IMR-90 (cell line): ENCODE measurements at regions not wholly inside any gene's neighbourhood (a gene's known extent, or its start where the extent isn't known, plus 50 kb on each side); places are given as distances from the start of the nearest gene placed in this dataset.
A peak's percentile ranks its signal among the peaks of the same experiment; 100 is the strongest.

Experiments
- ATAC-seq: fragments of 200-7000 bp; cut with Tn5 transposase; 2 replicates; pipeline ENCODE4 v1.9.1; 2020; ENCODE audit warnings: low read depth, mild to moderate bottlenecking, moderate library complexity
- BruUV-seq: library from RNA; stranded (reverse); fragments of 400-500 nt; replicated peaks from 2 replicates; lab custom pipeline; 2021; lab: Mats Ljungman, UMichigan
- CTCF ChIA-PET: fragments of 300-600 bp; formaldehyde crosslinking; extraction: SDS; loops from one replicate; lab custom pipeline; 2021; ENCODE audit warnings: antibody characterized with exemption; lab: Yijun Ruan, JAX
- POLR2A ChIA-PET: fragments of 300-600 bp; sonication (Branson Sonifier 250); formaldehyde crosslinking; loops from one replicate; lab custom pipeline; 2022; ENCODE audit warnings: antibody characterized with exemption; ENCODE audit not compliant: unreplicated experiment; lab: Charles Lee
- DNase-seq: peaks from one replicate; pipeline ENCODE4 v3.0.0; 2013
- H2AFZ ChIP-seq: replicated peaks from 2 replicates; pipeline ENCODE3; 2013; ENCODE audit warnings: low read length, mild to moderate bottlenecking; ENCODE audit not compliant: poor library complexity
- H2AK5ac ChIP-seq: 2 replicates; pipeline ENCODE4 v1.6.1; 2013; ENCODE audit warnings: low read depth, low read length, inconsistent platforms
- H2AK9ac ChIP-seq: replicated peaks from 2 replicates; pipeline ENCODE3; 2013; ENCODE audit warnings: mild to moderate bottlenecking, low read depth, low read length, moderate library complexity; ENCODE audit not compliant: poor library complexity
- H2BK120ac ChIP-seq: 2 replicates; pipeline ENCODE4 v1.6.1; 2013; ENCODE audit warnings: low read depth, low read length, inconsistent platforms
- H2BK15ac ChIP-seq: 3 replicates; pipeline ENCODE4 v1.6.1; 2013; ENCODE audit warnings: low read depth, low read length, inconsistent platforms
- H2BK20ac ChIP-seq: 2 replicates; pipeline ENCODE4 v1.6.1; 2013; ENCODE audit warnings: low read depth, mild to moderate bottlenecking, inconsistent platforms, low read length, moderate library complexity
- H2BK5ac ChIP-seq: 2 replicates; pipeline ENCODE4 v1.6.1; 2013; ENCODE audit warnings: mild to moderate bottlenecking, low read depth, low read length, inconsistent platforms; ENCODE audit not compliant: poor library complexity, severe bottlenecking
- H3K14ac ChIP-seq: replicated peaks from 2 replicates; pipeline ENCODE4 v1.6.1; 2013; ENCODE audit warnings: low read depth, low read length, inconsistent platforms
- H3K18ac ChIP-seq: 2 replicates; pipeline ENCODE4 v1.6.1; 2013; ENCODE audit warnings: low read depth, low read length, control low read depth
- H3K23ac ChIP-seq: 2 replicates; pipeline ENCODE4 v1.6.1; 2013; ENCODE audit warnings: low read depth, low read length, inconsistent platforms
- H3K27ac ChIP-seq: 2 replicates; pipeline ENCODE4 v1.5.1; 2013; ENCODE audit warnings: mild to moderate bottlenecking, control low read depth, low read length; ENCODE audit not compliant: insufficient read depth
- H3K27me3 ChIP-seq: 2 replicates; pipeline ENCODE4 v1.6.1; 2013; ENCODE audit warnings: low read length; ENCODE audit not compliant: control insufficient read depth, insufficient read depth
- H3K36me3 ChIP-seq: 2 replicates; pipeline ENCODE4 v1.6.1; 2013; ENCODE audit warnings: low read length, mixed read lengths; ENCODE audit not compliant: control insufficient read depth, insufficient read depth
- H3K4ac ChIP-seq: 2 replicates; pipeline ENCODE4 v1.6.1; 2013; ENCODE audit warnings: low read depth, low read length, inconsistent platforms
- H3K4me1 ChIP-seq: 2 replicates; pipeline ENCODE4 v1.6.1; 2013; ENCODE audit warnings: low read length, mixed read lengths; ENCODE audit not compliant: control insufficient read depth, insufficient read depth
- H3K4me2 ChIP-seq: 2 replicates; pipeline ENCODE4 v1.6.1; 2013; ENCODE audit warnings: low read depth, mild to moderate bottlenecking, control low read depth, low read length, moderate library complexity
- H3K4me3 ChIP-seq: 2 replicates; pipeline ENCODE4 v1.5.1; 2013; ENCODE audit warnings: low read depth, mild to moderate bottlenecking, control low read depth, low read length, moderate library complexity; ENCODE audit not compliant: insufficient read depth
- H3K56ac ChIP-seq: 2 replicates; pipeline ENCODE4 v1.6.1; 2013; ENCODE audit warnings: low read length, inconsistent platforms; ENCODE audit not compliant: insufficient read depth; ENCODE audit errors: extremely low read depth
- H3K79me1 ChIP-seq, 2 experiments: 2 replicates each; pipeline ENCODE4 v1.6.1; 2013; ENCODE audit warnings: low read length in 2 of 2, inconsistent platforms in 1 of 2, low read depth in 1 of 2
- H3K9ac ChIP-seq: 2 replicates; pipeline ENCODE4 v1.6.1; 2013; ENCODE audit warnings: low read depth, low read length, control low read depth
- H3K9me1 ChIP-seq: 2 replicates; pipeline ENCODE4 v1.6.1; 2013; ENCODE audit warnings: low read length, inconsistent platforms; ENCODE audit not compliant: insufficient read depth
- H3K9me3 ChIP-seq: 2 replicates; pipeline ENCODE4 v1.6.1; 2013; ENCODE audit warnings: low read length; ENCODE audit not compliant: control insufficient read depth, insufficient read depth
- H4K20me1 ChIP-seq: 2 replicates; pipeline ENCODE4 v1.6.1; 2013; ENCODE audit warnings: low read length, inconsistent platforms; ENCODE audit not compliant: insufficient read depth
- H4K5ac ChIP-seq: 2 replicates; pipeline ENCODE4 v1.6.1; 2013; ENCODE audit warnings: mild to moderate bottlenecking, low read depth, low read length, control low read depth
- H4K8ac ChIP-seq, 2 experiments: 2 replicates each; pipeline ENCODE4 v1.6.1; 2013; ENCODE audit warnings: low read depth in 2 of 2, low read length in 2 of 2, control low read depth in 1 of 2, inconsistent platforms in 1 of 2
- H4K91ac ChIP-seq: 2 replicates; pipeline ENCODE4 v1.6.1; 2013; ENCODE audit warnings: low read depth, low read length, inconsistent platforms; ENCODE audit not compliant: insufficient read depth
- CEBPB ChIP-seq: IDR thresholded peaks from 2 replicates; pipeline ENCODE4 v1.6.1; 2012; ENCODE audit warnings: low read depth, low read length, improper control_type of control experiment
- MAFK ChIP-seq: IDR thresholded peaks from 2 replicates; pipeline ENCODE4 v1.6.1; 2012; ENCODE audit warnings: low read depth, low read length, improper control_type of control experiment
- RAD21 ChIP-seq: IDR thresholded peaks from 2 replicates; pipeline ENCODE4 v1.6.1; 2012; ENCODE audit warnings: low read length, improper control_type of control experiment
- WGBS, 2 experiments: methylation state at CpG; one replicate each; pipeline versions ENCODE4 v1.1.5 to v1.1.7; 2013; ENCODE audit warnings: missing lambda C conversion rate in 2 of 2; ENCODE audit not compliant: insufficient read length in 1 of 2; ENCODE audit errors: extremely low coverage in 2 of 2; 5-methylcytosine and 5-hydroxymethylcytosine counted together
- dilution Hi-C: fragments of 300-500 bp; cut with HindIII; formaldehyde crosslinking; loops from one replicate; pipeline ENCODE4 v1.14.3; 2018; ENCODE audit warnings: low sequenced_read_pairs; ENCODE audit not compliant: unreplicated experiment
- in situ Hi-C: fragments of 300-500 bp; cut with MboI; formaldehyde crosslinking; loops from 3 replicates; pipeline ENCODE4 v1.14.3; 2019; ENCODE audit warnings: low sequenced_read_pairs, inconsistent platforms, mixed read lengths
- intact Hi-C: fragments of 100-400 bp; cut with micrococcal nuclease; formaldehyde crosslinking; loops from 2 replicates; pipeline ENCODE4 v1.10.0; 2022

GRCh38 chr17:55572599-55572998 is 61.3 kb upstream of the SMIM36 start:
- H3K4me2 ChIP-seq, result no peak overlapping the region
- H3K27ac ChIP-seq, result no peak overlapping the region
- H3K36me3 ChIP-seq, result no peaks in the 10 kb centered on the region
- H2BK5ac ChIP-seq, result no peak overlapping the region
- intact Hi-C loops (no loop called here), in situ Hi-C loops (no loop called here), dilution Hi-C loops (no loop called here)
- no peak for ATAC-seq
- no peak overlapping the region for H3K23ac ChIP-seq
- peaks cover 10% of the 10 kb centered on the region for H3K4me1 ChIP-seq
- no peaks in the 10 kb centered on the region for H3K27me3 ChIP-seq
- H3K4me3 ChIP-seq, result no peak overlapping the region
- no peak overlapping the region for H2AFZ ChIP-seq
- no peak overlapping the region for H2BK20ac ChIP-seq
- H3K9ac ChIP-seq, result no peak overlapping the region
- no peak overlapping the region for H3K56ac ChIP-seq
- H4K20me1 ChIP-seq, result no peaks in the 10 kb centered on the region
- no peaks in the 10 kb centered on the region for H3K79me1 ChIP-seq
- no peak overlapping the region for H4K8ac ChIP-seq
- no TSS peak for BruUV-seq
- no peak overlapping the region for H2AK9ac ChIP-seq
- no peak overlapping the region for H3K18ac ChIP-seq
- no peak for DNase-seq
- ChIA-PET POLR2A (no interaction called here), CTCF (interaction anchor here (1.2 kb wide), 1 partner anchor 8 kb away, joined by 3 read pairs; no protein-coding TSS in a partner anchor)
- no peaks in the 10 kb centered on the region for H3K9me3 ChIP-seq
- no peak overlapping the region for H2BK120ac ChIP-seq
- H4K5ac ChIP-seq, result no peak overlapping the region
- no peak overlapping the region for H2BK15ac ChIP-seq
- H3K9me1 ChIP-seq, result peaks cover 5% of the 10 kb centered on the region; the same call in 1 of the 2 replicates
- no peak overlapping the region for H3K4ac ChIP-seq
- TF ChIP-seq CEBPB (0 out of 2 replicates have a peak, but pooled peaks have one; percentile 16), RAD21 (no peak), MAFK (no peak)
- no CpG with 5 or more reads among the region's 2 CpGs for WGBS, 2 experiments
- no peak overlapping the region for H4K91ac ChIP-seq
- no peak overlapping the region for H3K14ac ChIP-seq
- no peak overlapping the region for H2AK5ac ChIP-seq
